ENCODE measurements at regions not wholly inside any gene's neighbourhood (a gene's known extent, or its start where the extent isn't known, plus 50 kb on each side); places are given as distances from the start of the nearest gene placed in this dataset.

- TF ChIP-seq SMC3 (conservative IDR thresholded peaks at IDR 0.05; ENCODE audit: poor library complexity) (no peak), RAD21 (conservative IDR thresholded peaks at IDR 0.05) (no peak)
- no peak overlapping the region for H3K27ac ChIP-seq (ENCODE audit: low read length)
- H3F3A ChIP-seq (ENCODE audit: insufficient read depth, low read length, poor library complexity, severe bottlenecking) = no peaks in the 10 kb centered on the region
- no peaks in the 10 kb centered on the region for H4K20me1 ChIP-seq (ENCODE audit: insufficient read depth)
- no peak overlapping the region for H2AFZ ChIP-seq (ENCODE audit: low read depth, low read length)
- no peaks in the 10 kb centered on the region for H3K36me3 ChIP-seq (ENCODE audit: insufficient read depth, low read length)
- no peaks in the 10 kb centered on the region for H3K79me2 ChIP-seq (replicated peaks; ENCODE audit: insufficient read depth, low read length)
- no peaks in the 10 kb centered on the region for H3K9me3 ChIP-seq (ENCODE audit: low read length)
- no peak overlapping the region for H3K9ac ChIP-seq (ENCODE audit: low read length)
- H3K27me3 ChIP-seq (ENCODE audit: insufficient read depth, low read depth, low read length) = no peaks in the 10 kb centered on the region
- H3K4me2 ChIP-seq (ENCODE audit: low read length) = no peak overlapping the region
- H3K9me2 ChIP-seq (ENCODE audit: insufficient read depth, low read length) = no peaks in the 10 kb centered on the region
- no peak overlapping the region for H3K4me3 ChIP-seq (ENCODE audit: low read length)
Observed at GRCh38 chr15:60076045-60076444, 71.9 kb downstream of the FOXB1 start.

GRCh38 chr15:60076582-60077276, 72.6 kb downstream of the FOXB1 start:
- no peaks in the 10 kb centered on the region for H3F3A ChIP-seq (ENCODE audit: insufficient read depth, low read length, poor library complexity, severe bottlenecking)
- no peaks in the 10 kb centered on the region for H3K27me3 ChIP-seq (ENCODE audit: insufficient read depth, low read depth, low read length)
- no peaks in the 10 kb centered on the region for H3K9me2 ChIP-seq (ENCODE audit: insufficient read depth, low read length)
- no peak overlapping the region for H3K4me2 ChIP-seq (ENCODE audit: low read length)
- H3K9me3 ChIP-seq (ENCODE audit: low read length) = no peaks in the 10 kb centered on the region
- no peak overlapping the region for H3K9ac ChIP-seq (ENCODE audit: low read length)
- H3K79me2 ChIP-seq (replicated peaks; ENCODE audit: insufficient read depth, low read length) = no peaks in the 10 kb centered on the region
- H3K27ac ChIP-seq (ENCODE audit: low read length) = no peak overlapping the region
- H3K36me3 ChIP-seq (ENCODE audit: insufficient read depth, low read length) = no peaks in the 10 kb centered on the region
- H3K4me3 ChIP-seq (ENCODE audit: low read length) = no peak overlapping the region
- no peaks in the 10 kb centered on the region for H4K20me1 ChIP-seq (ENCODE audit: insufficient read depth)
- no peak for TF ChIP-seq MXI1 (conservative IDR thresholded peaks at IDR 0.05; ENCODE audit: poor library complexity, severe bottlenecking)
- TF ChIP-seq REST (IDR thresholded peaks at IDR 0.05; ENCODE audit: borderline replicate concordance) = no peak
- no peak for TF ChIP-seq RAD21 (conservative IDR thresholded peaks at IDR 0.05)
- TF ChIP-seq, protein P1, sequence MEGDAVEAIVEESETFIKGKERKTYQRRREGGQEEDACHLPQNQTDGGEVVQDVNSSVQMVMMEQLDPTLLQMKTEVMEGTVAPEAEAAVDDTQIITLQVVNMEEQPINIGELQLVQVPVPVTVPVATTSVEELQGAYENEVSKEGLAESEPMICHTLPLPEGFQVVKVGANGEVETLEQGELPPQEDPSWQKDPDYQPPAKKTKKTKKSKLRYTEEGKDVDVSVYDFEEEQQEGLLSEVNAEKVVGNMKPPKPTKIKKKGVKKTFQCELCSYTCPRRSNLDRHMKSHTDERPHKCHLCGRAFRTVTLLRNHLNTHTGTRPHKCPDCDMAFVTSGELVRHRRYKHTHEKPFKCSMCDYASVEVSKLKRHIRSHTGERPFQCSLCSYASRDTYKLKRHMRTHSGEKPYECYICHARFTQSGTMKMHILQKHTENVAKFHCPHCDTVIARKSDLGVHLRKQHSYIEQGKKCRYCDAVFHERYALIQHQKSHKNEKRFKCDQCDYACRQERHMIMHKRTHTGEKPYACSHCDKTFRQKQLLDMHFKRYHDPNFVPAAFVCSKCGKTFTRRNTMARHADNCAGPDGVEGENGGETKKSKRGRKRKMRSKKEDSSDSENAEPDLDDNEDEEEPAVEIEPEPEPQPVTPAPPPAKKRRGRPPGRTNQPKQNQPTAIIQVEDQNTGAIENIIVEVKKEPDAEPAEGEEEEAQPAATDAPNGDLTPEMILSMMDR (IDR thresholded peaks at IDR 0.05; ENCODE audit: poor library complexity, severe bottlenecking) = no peak
- TF ChIP-seq EZH2 (IDR thresholded peaks at IDR 0.05; ENCODE audit: borderline replicate concordance, insufficient read depth, low read length, poor library complexity, severe bottlenecking) = no peak
- no peak for TF ChIP-seq EP300 (conservative IDR thresholded peaks at IDR 0.05; ENCODE audit: poor library complexity, severe bottlenecking)
- no peak for TF ChIP-seq POLR2AphosphoS5 (IDR thresholded peaks at IDR 0.05)
- no peak for TF ChIP-seq TAF1 (IDR thresholded peaks at IDR 0.05; ENCODE audit: low read depth)
- TF ChIP-seq SMC3 (conservative IDR thresholded peaks at IDR 0.05; ENCODE audit: poor library complexity) = no peak
- no peak overlapping the region for H2AFZ ChIP-seq (ENCODE audit: low read depth, low read length)

Measured in neural cell (in vitro differentiated cells).